ENCODE measurements at regions not wholly inside any gene's neighbourhood (a gene's known extent, or its start where the extent isn't known, plus 50 kb on each side); places are given as distances from the start of the nearest gene placed in this dataset.
A peak's percentile ranks its signal among the peaks of the same experiment; 100 is the strongest.
"Not testable (repeated sequence)": the region's sequence is repeated elsewhere in the genome, so short reads cannot be mapped to it uniquely, and the experiment has no call there.

DNA sequence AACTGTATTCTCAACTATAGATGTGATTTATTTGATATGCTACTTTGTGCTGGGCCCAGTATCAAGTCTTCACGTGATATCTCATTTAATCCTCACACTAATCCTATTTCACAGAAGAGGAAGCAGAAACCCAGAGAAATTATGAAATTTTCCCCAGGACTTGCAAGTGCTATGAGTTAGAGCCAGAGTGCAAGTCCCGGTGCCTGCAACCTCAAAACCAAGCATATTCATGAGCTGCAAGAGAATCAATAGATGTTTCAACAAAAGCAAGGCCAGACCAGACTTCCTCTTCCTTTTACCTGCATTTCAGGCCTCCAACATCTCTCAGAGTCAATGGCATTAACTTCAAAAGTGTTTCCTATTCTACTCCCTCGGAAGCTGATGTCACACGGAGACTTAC lies 92.2 kb upstream of the GATB start:
- DNase-seq (ENCODE audit: low read depth) = no peak

GRCh38 chr4:151852202-151852601 lies 91.4 kb upstream of the GATB start:
- DNase-seq (ENCODE audit: low read depth) = no peak

DNA sequence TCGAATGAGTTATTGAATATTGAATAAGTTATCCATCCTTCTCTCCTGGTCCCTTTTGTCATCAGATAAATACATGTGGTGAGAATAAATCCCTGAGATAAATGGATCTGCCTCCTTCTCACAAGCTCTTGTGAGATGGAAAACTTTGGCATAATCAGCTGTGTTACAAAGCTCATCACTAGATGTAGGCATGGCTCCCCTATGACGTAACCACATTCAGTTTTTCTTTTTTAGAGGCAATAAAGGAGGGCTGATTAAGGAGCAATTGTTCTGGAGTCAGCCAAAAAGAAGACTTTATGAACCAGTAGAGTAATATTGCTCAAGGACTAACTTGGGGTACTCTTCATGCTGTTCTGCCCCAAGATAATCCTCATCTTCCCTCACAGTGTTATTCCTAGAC lies 90.5 kb upstream of the GATB start:
- DNase-seq (ENCODE audit: low read depth) = no peak

- DNase-seq (ENCODE audit: low read depth) = peak; percentile 1
Measured at GRCh38 chr4:151850791-151851213, 90.0 kb upstream of the GATB start.

DNA sequence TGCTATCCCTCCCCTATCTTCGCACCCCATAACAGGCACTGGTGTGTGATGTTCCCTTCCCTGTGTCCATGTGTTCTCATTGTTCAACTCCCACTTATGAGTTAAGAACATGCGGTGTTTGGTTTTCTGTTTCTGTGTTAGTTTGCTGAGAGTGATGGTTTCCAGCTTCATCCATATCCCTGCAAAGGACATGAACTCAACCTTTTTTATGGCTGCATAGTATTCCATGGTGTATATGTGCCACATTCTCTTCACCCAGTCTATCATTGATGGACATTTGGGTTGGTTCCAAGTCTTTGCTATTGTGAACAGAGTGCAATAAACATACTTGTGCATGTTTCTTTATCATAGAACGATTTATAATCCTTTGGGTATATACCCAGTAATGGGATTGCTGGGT lies 84.7 kb upstream of the GATB start:
- not testable (repeated sequence) for DNase-seq (ENCODE audit: low read depth)

DNA sequence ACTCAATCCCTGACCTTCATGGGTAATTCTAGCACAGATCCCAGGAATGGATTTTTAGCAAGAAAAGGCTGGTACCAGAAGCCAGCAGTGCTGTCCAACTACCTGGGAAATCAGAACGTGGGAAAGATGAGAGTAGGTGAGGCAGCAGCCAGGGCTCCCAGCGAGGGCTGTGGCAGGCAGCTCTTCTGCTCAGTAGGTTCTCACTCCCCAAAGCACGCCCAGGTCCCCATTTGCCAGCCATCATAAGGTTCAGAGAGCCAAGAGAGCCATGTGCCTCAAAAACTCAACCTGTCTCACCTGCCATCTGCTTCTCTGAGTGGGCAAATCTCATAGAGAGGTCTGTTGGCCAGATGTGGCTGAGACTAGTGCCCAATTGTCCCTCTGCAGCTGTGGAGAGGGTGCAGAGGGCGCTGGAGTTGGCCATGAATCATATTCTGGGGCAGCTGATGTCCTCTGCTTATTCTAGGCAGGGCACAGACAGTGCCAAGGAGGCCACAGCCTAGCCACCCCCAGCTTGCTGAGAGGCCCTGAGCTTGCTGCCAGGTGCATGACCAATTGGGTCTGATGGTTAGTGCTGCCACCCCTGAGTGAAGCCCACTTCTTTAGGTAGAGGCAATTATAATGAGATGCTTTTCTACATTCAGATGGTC lies 81.7 kb upstream of the GATB start:
- no peak for DNase-seq (ENCODE audit: low read depth)

DNA sequence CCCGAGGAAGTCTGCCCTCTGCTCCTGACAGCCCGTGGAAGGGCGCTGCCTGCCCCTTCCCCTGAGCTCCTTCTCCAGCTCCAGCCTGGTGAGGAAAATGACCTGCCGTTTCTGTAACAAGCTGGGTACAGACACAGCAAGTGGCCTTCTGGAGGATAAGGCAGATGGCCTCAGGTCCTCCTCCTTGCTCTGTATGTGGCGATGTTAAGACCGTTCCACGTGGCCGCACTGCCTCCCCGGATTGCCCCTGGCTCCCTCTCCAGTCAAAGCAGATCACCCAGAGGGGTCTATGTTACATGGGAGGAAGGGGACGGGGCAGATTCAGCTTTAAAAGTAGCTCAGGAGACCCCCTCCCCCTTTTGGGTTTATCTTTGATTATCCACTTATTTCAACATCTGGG lies 80.3 kb upstream of the GATB start:
- DNase-seq (ENCODE audit: low read depth) = no peak

- DNase-seq (ENCODE audit: low read depth) = no peak
Measured at GRCh38 chr4:151835467-151835866, 74.7 kb upstream of the GATB start.

DNA sequence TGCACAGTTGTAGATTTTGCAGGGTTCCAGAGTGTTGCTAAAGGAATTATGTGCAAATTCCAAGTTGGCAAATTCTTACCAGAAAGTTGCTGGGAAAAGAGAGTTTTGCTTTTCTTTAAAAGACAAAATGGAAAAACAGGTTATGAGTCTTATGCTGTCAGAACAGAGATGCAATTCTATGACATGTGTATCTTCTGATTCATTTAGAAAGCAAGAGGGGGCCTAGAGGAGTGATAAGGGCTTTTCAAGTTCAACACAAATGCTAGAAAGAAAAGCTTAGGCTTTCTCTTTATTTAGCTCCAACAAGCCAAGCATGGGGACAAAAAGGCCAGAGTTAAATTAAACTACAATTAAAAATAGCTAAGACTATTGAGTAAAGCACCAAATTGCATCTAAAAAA lies 72.4 kb upstream of the GATB start:
- DNase-seq (ENCODE audit: low read depth) = no peak

GRCh38 chr4:151831526-151831925 lies 70.7 kb upstream of the GATB start:
- DNase-seq (ENCODE audit: low read depth) = no peak

DNA sequence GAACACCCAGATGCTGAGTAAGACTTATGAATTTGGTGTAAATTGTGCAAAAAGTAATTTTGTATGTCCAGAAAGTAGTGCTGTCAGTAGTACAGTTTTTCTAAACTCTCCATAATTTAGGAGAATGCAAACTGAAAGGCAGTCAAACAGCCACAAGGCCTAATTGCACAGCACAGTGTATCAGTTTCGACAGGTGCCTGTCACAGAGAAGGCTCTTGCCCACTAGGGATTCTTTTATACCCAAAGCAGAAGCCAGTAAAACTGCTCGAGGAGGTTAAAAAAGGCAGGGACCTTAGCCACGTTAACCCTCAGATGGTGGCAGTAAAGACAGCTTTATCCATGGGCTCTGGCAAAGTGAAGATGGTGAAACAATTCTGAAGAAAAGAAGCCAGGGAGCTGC lies 69.4 kb upstream of the GATB start:
- no peak for DNase-seq (ENCODE audit: low read depth)

DNA sequence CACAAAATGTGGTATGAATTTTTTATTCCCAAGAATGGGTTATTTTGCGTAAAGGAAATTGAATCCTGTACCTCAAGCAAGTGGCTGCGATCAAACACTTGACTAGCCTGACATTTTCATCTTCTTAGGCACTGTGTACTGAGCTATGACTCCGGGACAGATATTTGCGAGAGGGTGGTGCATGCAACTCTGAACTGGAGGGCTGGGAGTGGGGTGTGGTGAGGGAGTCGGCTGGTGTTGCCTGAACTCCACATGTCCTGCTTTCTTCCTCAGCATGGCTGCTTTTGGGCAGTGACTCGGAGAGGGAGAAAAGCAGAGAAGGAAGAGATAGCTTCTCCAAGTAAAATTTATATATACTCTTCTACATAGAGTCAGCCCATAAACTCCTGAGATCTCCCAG lies 68.5 kb upstream of the GATB start:
- no peak for DNase-seq (ENCODE audit: low read depth)

GRCh38 chr4:151824656-151825055 lies 63.8 kb upstream of the GATB start:
- peak; percentile 69 for DNase-seq (ENCODE audit: low read depth)

DNA sequence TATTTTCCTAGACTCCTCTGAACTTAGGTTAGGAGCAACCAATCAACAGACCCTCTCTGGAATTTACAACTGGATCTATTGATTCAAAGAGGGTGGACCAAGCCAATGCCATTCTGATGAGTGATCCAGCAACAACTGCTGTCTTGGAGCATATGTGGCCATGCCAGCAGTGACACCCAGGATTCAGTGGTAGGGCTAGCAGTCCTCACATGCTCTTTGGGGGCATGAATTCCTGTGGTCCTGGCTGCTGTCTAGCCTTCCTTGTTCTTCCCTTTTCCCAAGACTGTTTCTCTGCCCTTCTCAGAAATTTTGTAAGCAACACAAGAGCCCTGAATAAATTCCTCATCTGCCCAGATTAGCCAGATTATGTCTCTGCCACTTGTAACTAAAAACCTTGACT lies 61.5 kb upstream of the GATB start:
- DNase-seq (ENCODE audit: low read depth) = no peak

DNA sequence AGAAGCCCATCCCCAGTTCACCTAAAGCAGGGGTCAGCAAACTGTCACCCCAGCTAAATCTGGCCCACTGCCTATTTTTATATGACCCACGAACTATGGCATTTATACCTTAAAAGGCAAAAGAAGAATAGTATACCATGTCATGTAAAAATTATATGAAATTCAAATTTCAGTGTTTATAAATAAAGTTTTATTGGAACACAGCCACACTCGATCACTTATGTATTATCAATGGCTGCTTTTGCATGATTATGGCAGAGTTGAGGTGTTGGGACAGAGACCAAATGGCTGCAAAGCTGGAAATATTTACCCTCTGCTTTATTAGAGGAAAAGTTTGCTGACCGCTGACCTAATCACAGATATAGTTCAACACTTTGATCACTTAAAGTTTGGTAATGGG lies 59.2 kb upstream of the GATB start:
- no peak for DNase-seq (ENCODE audit: low read depth)

DNA sequence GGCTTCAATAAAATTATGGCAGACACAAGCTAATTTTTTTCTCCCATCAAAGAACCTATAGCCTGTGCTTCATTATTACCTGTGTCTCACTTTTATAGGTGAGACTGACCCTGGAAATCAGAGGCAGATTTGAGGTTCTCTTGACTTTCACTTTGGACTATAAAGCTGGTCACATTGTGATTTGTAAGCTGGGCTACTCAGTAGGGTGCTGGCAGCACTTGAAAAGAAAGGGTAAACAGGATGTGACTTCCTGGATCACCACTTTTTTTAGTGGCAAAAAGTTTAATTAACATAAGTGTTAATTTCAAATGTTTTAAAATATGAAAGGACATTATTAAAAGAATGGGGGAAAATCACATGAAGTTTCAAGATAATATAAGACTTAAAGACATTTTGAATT lies 50.6 kb upstream of the GATB start:
- no peak for DNase-seq (ENCODE audit: low read depth)
